ENCODE measurements at regions not wholly inside any gene's neighbourhood (a gene's known extent, or its start where the extent isn't known, plus 50 kb on each side); places are given as distances from the start of the nearest gene placed in this dataset.
"Not testable (repeated sequence)": the region's sequence is repeated elsewhere in the genome, so short reads cannot be mapped to it uniquely, and the experiment has no call there.

- TF ChIP-seq, protein P1, sequence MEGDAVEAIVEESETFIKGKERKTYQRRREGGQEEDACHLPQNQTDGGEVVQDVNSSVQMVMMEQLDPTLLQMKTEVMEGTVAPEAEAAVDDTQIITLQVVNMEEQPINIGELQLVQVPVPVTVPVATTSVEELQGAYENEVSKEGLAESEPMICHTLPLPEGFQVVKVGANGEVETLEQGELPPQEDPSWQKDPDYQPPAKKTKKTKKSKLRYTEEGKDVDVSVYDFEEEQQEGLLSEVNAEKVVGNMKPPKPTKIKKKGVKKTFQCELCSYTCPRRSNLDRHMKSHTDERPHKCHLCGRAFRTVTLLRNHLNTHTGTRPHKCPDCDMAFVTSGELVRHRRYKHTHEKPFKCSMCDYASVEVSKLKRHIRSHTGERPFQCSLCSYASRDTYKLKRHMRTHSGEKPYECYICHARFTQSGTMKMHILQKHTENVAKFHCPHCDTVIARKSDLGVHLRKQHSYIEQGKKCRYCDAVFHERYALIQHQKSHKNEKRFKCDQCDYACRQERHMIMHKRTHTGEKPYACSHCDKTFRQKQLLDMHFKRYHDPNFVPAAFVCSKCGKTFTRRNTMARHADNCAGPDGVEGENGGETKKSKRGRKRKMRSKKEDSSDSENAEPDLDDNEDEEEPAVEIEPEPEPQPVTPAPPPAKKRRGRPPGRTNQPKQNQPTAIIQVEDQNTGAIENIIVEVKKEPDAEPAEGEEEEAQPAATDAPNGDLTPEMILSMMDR (IDR thresholded peaks at IDR 0.05), result no peak
- no peak for TF ChIP-seq POLR2A (IDR thresholded peaks at IDR 0.05)
- intact Hi-C loops (cut with DNase I), result no loop called here
Measured at GRCh38 chr7:12017046-12017445, 185.0 kb upstream of the THSD7A start.

GRCh38 chr7:12022011-12022410 lies 189.1 kb upstream of the TMEM106B start:
- intact Hi-C loops (cut with DNase I); H3K36me3 ChIP-seq (replicated peaks in 1 of 2); H3K4me1 ChIP-seq (replicated peaks in 1 of 2); DNase-seq; H3K27me3 ChIP-seq; H3K27ac ChIP-seq; H3K4me3 ChIP-seq; H3K9me3 ChIP-seq (replicated peaks in 1 of 3): not testable (repeated sequence)
- 66 to 80% (median 70%) methylated on average over 1 of the region's 1 CpG for WGBS, 4 donors

More at GRCh38 chr7:12017046-12017445, 185.0 kb upstream of the THSD7A start:
- Histone ChIP-seq H3K4me1 (replicated peaks in 1 of 2) (no peaks in the 10 kb centered on the region), H3K27ac (no peak overlapping the region), H3K36me3 (replicated peaks in 1 of 2) (no peaks in the 10 kb centered on the region), H3K4me3 (no peak overlapping the region), H3K9me3 (replicated peaks in 1 of 3) (no peaks in the 10 kb centered on the region), H3K27me3 (no peaks in the 10 kb centered on the region)
- no peak for DNase-seq
- 72 to 84% (median 78%) methylated on average over 1 of the region's 1 CpG for WGBS, 4 donors

DNA sequence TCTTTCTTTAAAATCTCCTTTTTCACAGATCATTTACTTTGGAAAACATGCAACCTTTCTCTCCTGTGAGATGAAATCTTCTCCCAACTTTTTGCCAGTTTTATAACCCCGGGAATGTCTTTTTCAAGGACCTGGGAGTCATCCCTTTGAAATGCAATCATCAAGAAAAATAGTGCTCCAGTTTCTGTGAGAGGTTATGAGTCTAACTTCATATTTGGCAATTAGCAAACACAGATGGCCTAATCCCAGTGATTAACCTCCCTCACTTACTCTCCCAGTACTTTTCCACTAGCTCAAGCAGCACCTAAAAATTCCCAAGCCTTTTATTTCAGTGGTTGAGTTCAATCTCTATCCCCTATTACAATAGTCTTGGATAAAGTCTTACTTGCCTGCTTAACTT lies 185.8 kb upstream of the TMEM106B start:
- Histone ChIP-seq H3K9me3 (replicated peaks in 1 of 3) (no peaks in the 10 kb centered on the region), H3K27me3 (no peaks in the 10 kb centered on the region), H3K27ac (no peak overlapping the region), H3K4me3 (no peak overlapping the region), H3K36me3 (replicated peaks in 1 of 2) (no peaks in the 10 kb centered on the region), H3K4me1 (replicated peaks in 1 of 2) (no peaks in the 10 kb centered on the region)
- TF ChIP-seq, protein P1 (IDR thresholded peaks at IDR 0.05), result no peak
- no peak for TF ChIP-seq POLR2A (IDR thresholded peaks at IDR 0.05)
- no peak for DNase-seq
- WGBS, 4 donors, result 26 to 42% (median 38%) methylated on average over 1 of the region's 1 CpG
- intact Hi-C loops (cut with DNase I), result no loop called here

DNA sequence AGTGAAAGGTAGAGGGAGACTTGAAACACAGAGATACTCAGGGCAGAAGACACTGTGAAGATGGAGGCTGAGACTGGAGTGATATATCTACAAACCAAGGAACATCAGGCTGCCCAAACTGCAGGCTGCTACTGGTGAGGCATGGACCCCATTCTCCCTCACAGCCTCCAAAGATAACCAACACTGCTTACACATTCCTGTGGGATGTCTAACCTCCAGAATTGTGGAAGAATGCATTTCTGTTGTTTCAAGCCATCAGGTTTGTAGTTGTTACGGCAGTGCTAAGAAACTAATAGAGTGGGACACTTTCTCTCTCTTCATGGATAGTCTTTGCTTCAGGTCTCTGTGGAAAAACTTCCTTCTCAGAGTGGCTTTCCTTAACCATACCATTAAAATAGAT lies 182.6 kb upstream of the TMEM106B start:
- DNase-seq, result no peak
- no peak overlapping the region for H3K4me3 ChIP-seq
- TF ChIP-seq POLR2A (IDR thresholded peaks at IDR 0.05), result no peak
- TF ChIP-seq, protein P1 (IDR thresholded peaks at IDR 0.05), result no peak
- H3K36me3 ChIP-seq (replicated peaks in 1 of 2), result no peaks in the 10 kb centered on the region
- 44 to 94% (median 93%) methylated on average over 1 of the region's 1 CpG for WGBS, 4 donors
- H3K27me3 ChIP-seq, result no peaks in the 10 kb centered on the region
- intact Hi-C loops (cut with DNase I), result no loop called here
- H3K27ac ChIP-seq, result no peak overlapping the region
- no peaks in the 10 kb centered on the region for H3K9me3 ChIP-seq (replicated peaks in 1 of 3)
- H3K4me1 ChIP-seq (replicated peaks in 1 of 2), result no peaks in the 10 kb centered on the region

- DNase-seq, result no peak
- H3K27ac ChIP-seq, result no peak overlapping the region
- no peaks in the 10 kb centered on the region for H3K9me3 ChIP-seq (replicated peaks in 1 of 3)
- TF ChIP-seq, protein P1 (IDR thresholded peaks at IDR 0.05), result no peak
- TF ChIP-seq POLR2A (IDR thresholded peaks at IDR 0.05), result no peak
- no peaks in the 10 kb centered on the region for H3K36me3 ChIP-seq (replicated peaks in 1 of 2)
- no peak overlapping the region for H3K4me3 ChIP-seq
- H3K4me1 ChIP-seq (replicated peaks in 1 of 2), result no peaks in the 10 kb centered on the region
- intact Hi-C loops (cut with DNase I), result no loop called here
- 74 to 87% (median 80%) methylated on average over 5 of the region's 5 CpGs for WGBS, 4 donors
- no peaks in the 10 kb centered on the region for H3K27me3 ChIP-seq
Measured at GRCh38 chr7:12030116-12030515, 181.0 kb upstream of the TMEM106B start.

Data from adrenal gland (tissue), 9 donors.